ENCODE measurements at regions not wholly inside any gene's neighbourhood (a gene's known extent, or its start where the extent isn't known, plus 50 kb on each side); places are given as distances from the start of the nearest gene placed in this dataset.

GRCh38 chr10:8504499-8504898 is 450.0 kb downstream of the GATA3 start:
- no peaks in the 10 kb centered on the region for H3K27me3 ChIP-seq (ENCODE audit: insufficient read depth, insufficient read length)
- H3K36me3 ChIP-seq (ENCODE audit: insufficient read depth, insufficient read length, low read length) = no peaks in the 10 kb centered on the region

DNA sequence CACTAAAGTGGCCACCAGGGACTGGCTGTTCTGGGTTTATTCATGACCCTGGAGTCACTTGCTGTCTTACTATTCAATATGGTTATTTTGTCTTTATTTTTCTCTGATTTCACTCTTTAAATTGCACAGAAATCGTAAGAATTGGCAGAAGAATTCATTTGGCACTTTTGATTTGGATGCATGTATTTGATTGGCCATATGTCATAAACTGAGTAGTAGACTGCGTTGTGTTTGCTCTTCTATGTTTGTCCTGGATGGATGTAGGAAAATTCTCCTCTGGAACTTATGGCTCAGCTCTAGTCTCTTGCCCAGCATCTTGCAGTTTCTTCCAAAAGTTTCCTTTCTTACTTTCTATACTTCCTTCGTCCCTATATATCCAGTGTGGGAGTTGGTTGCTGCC is 452.7 kb downstream of the GATA3 start:
- H3K4me1 ChIP-seq (ENCODE audit: insufficient read depth, insufficient read length) = no peaks in the 10 kb centered on the region
- H3K36me3 ChIP-seq (ENCODE audit: insufficient read depth, insufficient read length, low read length) = no peaks in the 10 kb centered on the region
- no peaks in the 10 kb centered on the region for H3K9me3 ChIP-seq (ENCODE audit: insufficient read depth, low read length)
- H3K9ac ChIP-seq (ENCODE audit: insufficient read length, low read depth) = no peak overlapping the region
- DNase-seq (ENCODE audit: low read depth, low spot score) = no peak
- no peaks in the 10 kb centered on the region for H3K27me3 ChIP-seq (ENCODE audit: insufficient read depth, insufficient read length)
- TF ChIP-seq ZNF274 (IDR thresholded peaks at IDR 0.05; ENCODE audit: low read depth, low read length) = no peak
- TF ChIP-seq YY1 (IDR thresholded peaks at IDR 0.05; ENCODE audit: insufficient read depth, insufficient read length) = no peak
- no peak for TF ChIP-seq SUZ12 (IDR thresholded peaks at IDR 0.05; ENCODE audit: extremely low read depth, insufficient read depth, insufficient read length)
- H3K4me3 ChIP-seq (ENCODE audit: insufficient read length, low read depth) = no peak overlapping the region

More at GRCh38 chr10:8504499-8504898, 450.0 kb downstream of the GATA3 start:
- TF ChIP-seq YY1 (IDR thresholded peaks at IDR 0.05; ENCODE audit: insufficient read depth, insufficient read length) (no peak), SUZ12 (IDR thresholded peaks at IDR 0.05; ENCODE audit: extremely low read depth, insufficient read depth, insufficient read length) (no peak), ZNF274 (IDR thresholded peaks at IDR 0.05; ENCODE audit: low read depth, low read length) (no peak)
- DNase-seq (ENCODE audit: low read depth, low spot score) = no peak
- H3K4me1 ChIP-seq (ENCODE audit: insufficient read depth, insufficient read length) = no peaks in the 10 kb centered on the region
- no peak overlapping the region for H3K9ac ChIP-seq (ENCODE audit: insufficient read length, low read depth)
- H3K4me3 ChIP-seq (ENCODE audit: insufficient read length, low read depth) = no peak overlapping the region
- H3K9me3 ChIP-seq (ENCODE audit: insufficient read depth, low read length) = no peaks in the 10 kb centered on the region

GRCh38 chr10:8508882-8509281 is 454.4 kb downstream of the GATA3 start:
- H3K36me3 ChIP-seq (ENCODE audit: insufficient read depth, insufficient read length, low read length) = no peaks in the 10 kb centered on the region
- H3K4me3 ChIP-seq (ENCODE audit: insufficient read length, low read depth) = no peak overlapping the region
- TF ChIP-seq ZNF274 (IDR thresholded peaks at IDR 0.05; ENCODE audit: low read depth, low read length) (no peak), SUZ12 (IDR thresholded peaks at IDR 0.05; ENCODE audit: extremely low read depth, insufficient read depth, insufficient read length) (no peak), YY1 (IDR thresholded peaks at IDR 0.05; ENCODE audit: insufficient read depth, insufficient read length) (no peak)
- no peaks in the 10 kb centered on the region for H3K27me3 ChIP-seq (ENCODE audit: insufficient read depth, insufficient read length)
- H3K9ac ChIP-seq (ENCODE audit: insufficient read length, low read depth) = no peak overlapping the region
- H3K9me3 ChIP-seq (ENCODE audit: insufficient read depth, low read length) = no peaks in the 10 kb centered on the region
- H3K4me1 ChIP-seq (ENCODE audit: insufficient read depth, insufficient read length) = no peaks in the 10 kb centered on the region
- DNase-seq (ENCODE audit: low read depth, low spot score) = no peak

DNA sequence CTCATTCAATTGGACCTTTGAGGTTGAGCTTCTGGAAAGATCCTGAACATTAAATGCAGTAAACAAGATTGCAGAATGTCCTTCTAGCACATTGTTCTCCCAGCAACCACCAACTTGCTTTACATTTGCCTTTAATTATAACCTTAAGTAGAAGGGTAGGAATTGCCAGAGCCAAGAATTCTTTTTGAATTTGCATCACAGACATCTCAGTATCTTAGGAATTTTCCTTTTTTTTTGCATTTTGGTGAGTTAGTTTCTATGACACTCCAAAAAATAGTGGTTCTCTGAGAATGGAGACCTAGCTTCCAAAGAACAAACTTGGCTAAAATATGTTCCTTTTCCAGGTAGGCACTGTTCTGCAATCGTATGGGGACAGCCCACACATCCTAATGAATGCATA is 456.0 kb downstream of the GATA3 start:
- no peak for TF ChIP-seq SUZ12 (IDR thresholded peaks at IDR 0.05; ENCODE audit: extremely low read depth, insufficient read depth, insufficient read length)
- no peak for TF ChIP-seq YY1 (IDR thresholded peaks at IDR 0.05; ENCODE audit: insufficient read depth, insufficient read length)
- TF ChIP-seq ZNF274 (IDR thresholded peaks at IDR 0.05; ENCODE audit: low read depth, low read length) = no peak
- DNase-seq (ENCODE audit: low read depth, low spot score) = no peak
- Histone ChIP-seq H3K36me3 (ENCODE audit: insufficient read depth, insufficient read length, low read length) (no peaks in the 10 kb centered on the region), H3K4me1 (ENCODE audit: insufficient read depth, insufficient read length) (no peaks in the 10 kb centered on the region), H3K4me3 (ENCODE audit: insufficient read length, low read depth) (no peak overlapping the region), H3K27me3 (ENCODE audit: insufficient read depth, insufficient read length) (no peaks in the 10 kb centered on the region), H3K9me3 (ENCODE audit: insufficient read depth, low read length) (no peaks in the 10 kb centered on the region), H3K9ac (ENCODE audit: insufficient read length, low read depth) (no peak overlapping the region)

DNA sequence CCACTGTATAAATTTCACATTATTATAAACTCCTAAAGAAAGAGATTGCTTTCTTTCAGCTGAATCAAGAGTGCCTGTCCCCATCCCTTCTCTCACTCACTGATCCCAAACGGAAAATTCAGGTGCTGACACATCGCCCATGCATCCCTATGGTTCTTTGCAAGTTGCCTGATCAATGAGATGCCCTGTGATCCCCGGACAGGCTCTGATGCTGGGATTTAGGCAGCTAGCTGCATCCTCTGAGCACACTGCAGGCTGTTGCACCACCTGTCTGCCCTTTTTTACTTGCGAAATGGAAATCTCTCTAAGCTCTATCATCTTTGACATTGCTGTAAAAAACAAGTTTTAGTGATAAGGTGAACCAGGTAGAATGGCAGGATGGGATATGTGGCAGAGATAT is 456.5 kb downstream of the GATA3 start:
- peak; percentile 46 for DNase-seq (ENCODE audit: low read depth, low spot score)
- Histone ChIP-seq H3K4me3 (ENCODE audit: insufficient read length, low read depth) (no peak overlapping the region), H3K9ac (ENCODE audit: insufficient read length, low read depth) (no peak overlapping the region), H3K4me1 (ENCODE audit: insufficient read depth, insufficient read length) (no peaks in the 10 kb centered on the region), H3K27me3 (ENCODE audit: insufficient read depth, insufficient read length) (no peaks in the 10 kb centered on the region), H3K36me3 (ENCODE audit: insufficient read depth, insufficient read length, low read length) (no peaks in the 10 kb centered on the region), H3K9me3 (ENCODE audit: insufficient read depth, low read length) (no peaks in the 10 kb centered on the region)
- TF ChIP-seq YY1 (IDR thresholded peaks at IDR 0.05; ENCODE audit: insufficient read depth, insufficient read length) (no peak), SUZ12 (IDR thresholded peaks at IDR 0.05; ENCODE audit: extremely low read depth, insufficient read depth, insufficient read length) (no peak), ZNF274 (IDR thresholded peaks at IDR 0.05; ENCODE audit: low read depth, low read length) (no peak)

- Histone ChIP-seq H3K36me3 (ENCODE audit: insufficient read depth, insufficient read length, low read length) (no peaks in the 10 kb centered on the region), H3K9ac (ENCODE audit: insufficient read length, low read depth) (no peak overlapping the region), H3K9me3 (ENCODE audit: insufficient read depth, low read length) (no peaks in the 10 kb centered on the region), H3K4me1 (ENCODE audit: insufficient read depth, insufficient read length) (no peaks in the 10 kb centered on the region), H3K27me3 (ENCODE audit: insufficient read depth, insufficient read length) (no peaks in the 10 kb centered on the region), H3K4me3 (ENCODE audit: insufficient read length, low read depth) (no peak overlapping the region)
- TF ChIP-seq YY1 (IDR thresholded peaks at IDR 0.05; ENCODE audit: insufficient read depth, insufficient read length) (no peak), ZNF274 (IDR thresholded peaks at IDR 0.05; ENCODE audit: low read depth, low read length) (no peak), SUZ12 (IDR thresholded peaks at IDR 0.05; ENCODE audit: extremely low read depth, insufficient read depth, insufficient read length) (no peak)
- no peak for DNase-seq (ENCODE audit: low read depth, low spot score)
Observed at GRCh38 chr10:8513155-8514147, 459.0 kb downstream of the GATA3 start.

DNA sequence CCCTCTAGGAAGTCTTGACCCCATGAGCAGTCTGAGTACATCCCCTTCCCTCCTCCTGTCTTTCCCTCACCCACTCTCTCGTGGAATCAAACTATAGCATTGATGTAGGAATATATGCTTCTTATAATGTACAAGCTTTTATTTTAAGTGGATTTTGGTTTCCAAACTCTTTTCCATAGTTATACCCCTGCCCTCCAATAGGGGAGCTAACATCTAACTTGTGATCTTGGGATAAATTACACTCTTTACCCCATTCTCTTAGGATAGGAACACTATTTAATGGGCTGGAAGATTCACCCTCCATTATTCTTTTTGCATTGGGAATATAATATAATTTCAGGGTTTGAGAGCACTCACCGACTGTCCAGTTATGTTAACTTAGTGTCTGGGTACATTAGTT is 465.9 kb downstream of the GATA3 start:
- no peaks in the 10 kb centered on the region for H3K9me3 ChIP-seq (ENCODE audit: insufficient read depth, low read length)
- no peak for DNase-seq (ENCODE audit: low read depth, low spot score)
- no peak overlapping the region for H3K4me3 ChIP-seq (ENCODE audit: insufficient read length, low read depth)
- no peak for TF ChIP-seq ZNF274 (IDR thresholded peaks at IDR 0.05; ENCODE audit: low read depth, low read length)
- no peak for TF ChIP-seq YY1 (IDR thresholded peaks at IDR 0.05; ENCODE audit: insufficient read depth, insufficient read length)
- TF ChIP-seq SUZ12 (IDR thresholded peaks at IDR 0.05; ENCODE audit: extremely low read depth, insufficient read depth, insufficient read length) = no peak
- no peak overlapping the region for H3K9ac ChIP-seq (ENCODE audit: insufficient read length, low read depth)
- H3K27me3 ChIP-seq (ENCODE audit: insufficient read depth, insufficient read length) = no peaks in the 10 kb centered on the region
- H3K36me3 ChIP-seq (ENCODE audit: insufficient read depth, insufficient read length, low read length) = no peaks in the 10 kb centered on the region
- no peaks in the 10 kb centered on the region for H3K4me1 ChIP-seq (ENCODE audit: insufficient read depth, insufficient read length)
